ENCODE measurements at regions not wholly inside any gene's neighbourhood (a gene's known extent, or its start where the extent isn't known, plus 50 kb on each side); places are given as distances from the start of the nearest gene placed in this dataset.
"Not testable (repeated sequence)": the region's sequence is repeated elsewhere in the genome, so short reads cannot be mapped to it uniquely, and the experiment has no call there.

- in situ Hi-C loops (cut with MboI; ENCODE audit: low sequenced_read_pairs): not testable (repeated sequence)
Observed at GRCh38 chr2:57229706-57230105, 816.9 kb upstream of the VRK2 start.

- in situ Hi-C loops (cut with MboI; ENCODE audit: low sequenced_read_pairs): not testable (repeated sequence)
Observed at GRCh38 chr2:57232341-57232740, 814.3 kb upstream of the VRK2 start.

GRCh38 chr2:57251495-57251894 is 795.1 kb upstream of the VRK2 start:
- in situ Hi-C loops (cut with MboI; ENCODE audit: low sequenced_read_pairs): not testable (repeated sequence)

- in situ Hi-C loops (cut with MboI; ENCODE audit: low sequenced_read_pairs): not testable (repeated sequence)
Observed at GRCh38 chr2:57276408-57276807, 770.2 kb upstream of the VRK2 start.

- in situ Hi-C loops (cut with MboI; ENCODE audit: low sequenced_read_pairs): no loop called here
Observed at GRCh38 chr2:57278451-57278850, 768.2 kb upstream of the VRK2 start.

GRCh38 chr2:57291209-57291608 is 755.4 kb upstream of the VRK2 start:
- in situ Hi-C loops (cut with MboI; ENCODE audit: low sequenced_read_pairs): no loop called here

GRCh38 chr2:57296795-57297517 is 749.6 kb upstream of the VRK2 start:
- in situ Hi-C loops (cut with MboI; ENCODE audit: low sequenced_read_pairs): no loop called here

GRCh38 chr2:57313678-57314077 is 732.9 kb upstream of the VRK2 start:
- in situ Hi-C loops (cut with MboI; ENCODE audit: low sequenced_read_pairs): no loop called here

- in situ Hi-C loops (cut with MboI; ENCODE audit: low sequenced_read_pairs): no loop called here
Observed at GRCh38 chr2:57314682-57315081, 731.9 kb upstream of the VRK2 start.

- in situ Hi-C loops (cut with MboI; ENCODE audit: low sequenced_read_pairs): no loop called here
Observed at GRCh38 chr2:57330447-57330846, 716.2 kb upstream of the VRK2 start.

- in situ Hi-C loops (cut with MboI; ENCODE audit: low sequenced_read_pairs): no loop called here
Observed at GRCh38 chr2:57333221-57333620, 713.4 kb upstream of the VRK2 start.

- in situ Hi-C loops (cut with MboI; ENCODE audit: low sequenced_read_pairs): no loop called here
Observed at GRCh38 chr2:57343391-57344006, 703.1 kb upstream of the VRK2 start.

- in situ Hi-C loops (cut with MboI; ENCODE audit: low sequenced_read_pairs): no loop called here
Observed at GRCh38 chr2:57368190-57368589, 678.4 kb upstream of the VRK2 start.

GRCh38 chr2:57370882-57371585 is 675.6 kb upstream of the VRK2 start:
- in situ Hi-C loops (cut with MboI; ENCODE audit: low sequenced_read_pairs): no loop called here

GRCh38 chr2:57372237-57372984 is 674.2 kb upstream of the VRK2 start:
- in situ Hi-C loops (cut with MboI; ENCODE audit: low sequenced_read_pairs): no loop called here

- in situ Hi-C loops (cut with MboI; ENCODE audit: low sequenced_read_pairs): no loop called here
Observed at GRCh38 chr2:57373530-57373929, 673.1 kb upstream of the VRK2 start.

GRCh38 chr2:57376985-57377384 is 669.6 kb upstream of the VRK2 start:
- in situ Hi-C loops (cut with MboI; ENCODE audit: low sequenced_read_pairs): no loop called here

GRCh38 chr2:57386305-57386704 is 660.3 kb upstream of the VRK2 start:
- in situ Hi-C loops (cut with MboI; ENCODE audit: low sequenced_read_pairs): loop anchor here (10.0 kb wide), 1 partner anchor 108 kb away; no protein-coding TSS in a partner anchor

- in situ Hi-C loops (cut with MboI; ENCODE audit: low sequenced_read_pairs): no loop called here
Observed at GRCh38 chr2:57396355-57397098, 650.1 kb upstream of the VRK2 start.

GRCh38 chr2:57397550-57398360 is 648.9 kb upstream of the VRK2 start:
- in situ Hi-C loops (cut with MboI; ENCODE audit: low sequenced_read_pairs): no loop called here
